ENCODE measurements at regions not wholly inside any gene's neighbourhood (a gene's known extent, or its start where the extent isn't known, plus 50 kb on each side); places are given as distances from the start of the nearest gene placed in this dataset.

GRCh38 chr3:64359735-64360134, 134.5 kb upstream of the PRICKLE2 start:
- no peaks in the 10 kb centered on the region for H3K36me3 ChIP-seq (ENCODE audit: control insufficient read depth, insufficient read depth, low read length)
- WGBS (ENCODE audit: insufficient coverage) = 75% methylated on average over 3 of the region's 4 CpGs

DNA sequence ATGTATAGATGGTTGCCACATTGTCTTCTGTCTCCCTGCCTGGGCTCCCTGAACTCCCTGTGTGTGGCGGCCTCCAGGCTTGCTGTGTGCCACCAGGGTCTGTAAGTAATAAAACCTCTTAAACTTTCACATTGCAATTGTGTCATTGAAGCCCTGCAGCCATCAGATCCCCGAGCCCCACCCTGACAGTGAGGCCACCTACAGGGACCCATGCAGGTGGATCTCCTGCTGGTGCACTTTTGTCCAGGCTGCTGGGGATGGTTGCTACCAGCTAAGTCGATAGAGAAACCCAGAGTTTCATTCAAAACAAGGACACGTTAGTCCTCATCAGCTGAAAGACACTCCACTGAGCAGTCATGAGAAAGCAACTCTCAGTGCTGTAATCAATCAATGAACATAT, 133.6 kb upstream of the PRICKLE2 start:
- Histone ChIP-seq H3K4me1 (ENCODE audit: control insufficient read depth, insufficient read depth, low read length) (peaks cover 11% of the 10 kb centered on the region), H3K27ac (ENCODE audit: low read length) (no peak overlapping the region), H3K27me3 (ENCODE audit: control insufficient read depth, insufficient read depth, low read length) (no peaks in the 10 kb centered on the region), H3K9me3 (replicated peaks; ENCODE audit: control insufficient read depth, low read depth, low read length) (no peaks in the 10 kb centered on the region), H3K4me3 (ENCODE audit: low read length) (no peak overlapping the region), H3K36me3 (ENCODE audit: control insufficient read depth, insufficient read depth, low read length) (no peaks in the 10 kb centered on the region)
- 66% methylated on average over 3 of the region's 4 CpGs for WGBS (ENCODE audit: insufficient coverage)
- DNase-seq = no peak

More at GRCh38 chr3:64359735-64360134, 134.5 kb upstream of the PRICKLE2 start:
- H3K9me3 ChIP-seq (replicated peaks; ENCODE audit: control insufficient read depth, low read depth, low read length) = no peaks in the 10 kb centered on the region
- H3K4me1 ChIP-seq (ENCODE audit: control insufficient read depth, insufficient read depth, low read length) = peaks cover 11% of the 10 kb centered on the region
- no peak for DNase-seq
- H3K4me3 ChIP-seq (ENCODE audit: low read length) = no peak overlapping the region
- no peaks in the 10 kb centered on the region for H3K27me3 ChIP-seq (ENCODE audit: control insufficient read depth, insufficient read depth, low read length)
- no peak overlapping the region for H3K27ac ChIP-seq (ENCODE audit: low read length)

GRCh38 chr3:64358176-64358575, 132.9 kb upstream of the PRICKLE2 start:
- Histone ChIP-seq H3K9me3 (replicated peaks; ENCODE audit: control insufficient read depth, low read depth, low read length) (no peaks in the 10 kb centered on the region), H3K4me1 (ENCODE audit: control insufficient read depth, insufficient read depth, low read length) (peaks cover 11% of the 10 kb centered on the region), H3K4me3 (ENCODE audit: low read length) (no peak overlapping the region), H3K27ac (ENCODE audit: low read length) (no peak overlapping the region), H3K27me3 (ENCODE audit: control insufficient read depth, insufficient read depth, low read length) (no peaks in the 10 kb centered on the region), H3K36me3 (ENCODE audit: control insufficient read depth, insufficient read depth, low read length) (no peaks in the 10 kb centered on the region)
- no CpG with 5 or more reads among the region's 4 CpGs for WGBS (ENCODE audit: insufficient coverage)
- no peak for DNase-seq

GRCh38 chr3:64357481-64357880, 132.2 kb upstream of the PRICKLE2 start:
- no peaks in the 10 kb centered on the region for H3K36me3 ChIP-seq (ENCODE audit: control insufficient read depth, insufficient read depth, low read length)
- H3K27me3 ChIP-seq (ENCODE audit: control insufficient read depth, insufficient read depth, low read length) = no peaks in the 10 kb centered on the region
- H3K4me1 ChIP-seq (ENCODE audit: control insufficient read depth, insufficient read depth, low read length) = peaks cover 10% of the 10 kb centered on the region
- no peaks in the 10 kb centered on the region for H3K9me3 ChIP-seq (replicated peaks; ENCODE audit: control insufficient read depth, low read depth, low read length)
- no peak for DNase-seq
- H3K4me3 ChIP-seq (ENCODE audit: low read length) = no peak overlapping the region
- H3K27ac ChIP-seq (ENCODE audit: low read length) = no peak overlapping the region

DNA sequence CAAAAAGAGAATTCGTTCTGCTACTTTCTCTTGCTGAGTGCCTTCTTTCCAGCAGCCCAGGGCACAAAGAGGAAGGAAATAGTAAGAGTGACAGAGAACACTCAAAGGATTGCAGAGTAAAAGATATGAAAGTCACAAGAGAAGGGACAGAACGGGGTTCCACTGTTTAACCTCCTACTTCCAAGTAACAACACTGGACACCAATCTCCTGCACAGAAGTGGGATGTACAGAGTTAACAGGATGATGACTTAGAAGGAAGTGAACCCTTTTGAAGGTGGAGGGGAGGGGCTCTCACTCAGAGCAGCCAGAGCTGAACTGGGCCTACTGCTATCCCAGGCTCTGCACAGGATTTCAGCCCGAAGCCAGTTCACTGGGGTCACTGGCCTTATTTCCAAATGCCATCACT, 130.1 kb upstream of the PRICKLE2 start:
- Histone ChIP-seq H3K4me3 (ENCODE audit: low read length) (no peak overlapping the region), H3K27ac (ENCODE audit: low read length) (peak overlapping the region; percentile 54)
- WGBS (ENCODE audit: insufficient coverage) = 53% methylated on average over 2 of the region's 3 CpGs

DNA sequence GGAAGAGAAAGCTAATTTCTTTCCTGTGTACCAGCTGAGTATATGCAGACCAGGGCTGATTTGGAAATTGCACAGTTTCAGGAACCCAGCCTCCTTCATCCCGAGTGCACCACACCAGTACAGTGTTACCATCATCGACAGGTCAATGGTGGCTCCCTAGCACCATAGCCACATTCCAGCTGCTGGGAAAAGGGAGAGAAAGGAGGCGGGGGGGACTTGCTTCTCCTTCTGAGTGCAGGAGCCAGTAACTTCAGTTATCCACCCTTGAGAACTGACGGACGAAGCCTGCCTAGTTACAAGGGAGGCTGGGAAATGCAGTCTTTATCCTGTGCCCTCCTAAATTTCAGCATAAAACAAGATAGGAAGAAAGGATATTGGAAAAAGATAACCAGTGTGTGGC, 129.7 kb upstream of the PRICKLE2 start:
- WGBS (ENCODE audit: insufficient coverage) = no CpG with 5 or more reads among the region's 5 CpGs
- peaks cover 17% of the 10 kb centered on the region for H3K4me1 ChIP-seq (ENCODE audit: control insufficient read depth, insufficient read depth, low read length)
- H3K9me3 ChIP-seq (replicated peaks; ENCODE audit: control insufficient read depth, low read depth, low read length) = no peaks in the 10 kb centered on the region
- no peaks in the 10 kb centered on the region for H3K27me3 ChIP-seq (ENCODE audit: control insufficient read depth, insufficient read depth, low read length)
- DNase-seq = no peak
- H3K4me3 ChIP-seq (ENCODE audit: low read length) = no peak overlapping the region
- no peaks in the 10 kb centered on the region for H3K36me3 ChIP-seq (ENCODE audit: control insufficient read depth, insufficient read depth, low read length)
- H3K27ac ChIP-seq (ENCODE audit: low read length) = peak overlapping the region; percentile 54

More for the DNA sequence above, 130.1 kb upstream of the PRICKLE2 start:
- Histone ChIP-seq H3K36me3 (ENCODE audit: control insufficient read depth, insufficient read depth, low read length) (no peaks in the 10 kb centered on the region), H3K4me1 (ENCODE audit: control insufficient read depth, insufficient read depth, low read length) (peaks cover 15% of the 10 kb centered on the region), H3K9me3 (replicated peaks; ENCODE audit: control insufficient read depth, low read depth, low read length) (no peaks in the 10 kb centered on the region), H3K27me3 (ENCODE audit: control insufficient read depth, insufficient read depth, low read length) (no peaks in the 10 kb centered on the region)
- DNase-seq = peak; percentile 57

- WGBS (ENCODE audit: insufficient coverage) = 100% methylated on average over 2 of the region's 5 CpGs
- no peak for DNase-seq
- H3K4me3 ChIP-seq (ENCODE audit: low read length) = no peak overlapping the region
- H3K27me3 ChIP-seq (ENCODE audit: control insufficient read depth, insufficient read depth, low read length) = no peaks in the 10 kb centered on the region
- no peak overlapping the region for H3K27ac ChIP-seq (ENCODE audit: low read length)
- H3K4me1 ChIP-seq (ENCODE audit: control insufficient read depth, insufficient read depth, low read length) = peaks cover 17% of the 10 kb centered on the region
- no peaks in the 10 kb centered on the region for H3K36me3 ChIP-seq (ENCODE audit: control insufficient read depth, insufficient read depth, low read length)
- H3K9me3 ChIP-seq (replicated peaks; ENCODE audit: control insufficient read depth, low read depth, low read length) = no peaks in the 10 kb centered on the region
These were observed 129.0 kb upstream of the PRICKLE2 start for GRCh38 chr3:64354221-64354620.

GRCh38 chr3:64353226-64353625, 128.0 kb upstream of the PRICKLE2 start:
- no peak overlapping the region for H3K4me3 ChIP-seq (ENCODE audit: low read length)
- H3K27ac ChIP-seq (ENCODE audit: low read length) = peak overlapping the region; percentile 74
- H3K9me3 ChIP-seq (replicated peaks; ENCODE audit: control insufficient read depth, low read depth, low read length) = no peaks in the 10 kb centered on the region
- H3K27me3 ChIP-seq (ENCODE audit: control insufficient read depth, insufficient read depth, low read length) = no peaks in the 10 kb centered on the region
- no CpG with 5 or more reads among the region's 6 CpGs for WGBS (ENCODE audit: insufficient coverage)
- H3K36me3 ChIP-seq (ENCODE audit: control insufficient read depth, insufficient read depth, low read length) = no peaks in the 10 kb centered on the region
- H3K4me1 ChIP-seq (ENCODE audit: control insufficient read depth, insufficient read depth, low read length) = peaks cover 14% of the 10 kb centered on the region
- peak; percentile 83 for DNase-seq

GRCh38 chr3:64352639-64352992, 127.3 kb upstream of the PRICKLE2 start:
- Histone ChIP-seq H3K27ac (ENCODE audit: low read length) (peak overlapping the region; percentile 74), H3K4me1 (ENCODE audit: control insufficient read depth, insufficient read depth, low read length) (peaks cover 14% of the 10 kb centered on the region)

DNA sequence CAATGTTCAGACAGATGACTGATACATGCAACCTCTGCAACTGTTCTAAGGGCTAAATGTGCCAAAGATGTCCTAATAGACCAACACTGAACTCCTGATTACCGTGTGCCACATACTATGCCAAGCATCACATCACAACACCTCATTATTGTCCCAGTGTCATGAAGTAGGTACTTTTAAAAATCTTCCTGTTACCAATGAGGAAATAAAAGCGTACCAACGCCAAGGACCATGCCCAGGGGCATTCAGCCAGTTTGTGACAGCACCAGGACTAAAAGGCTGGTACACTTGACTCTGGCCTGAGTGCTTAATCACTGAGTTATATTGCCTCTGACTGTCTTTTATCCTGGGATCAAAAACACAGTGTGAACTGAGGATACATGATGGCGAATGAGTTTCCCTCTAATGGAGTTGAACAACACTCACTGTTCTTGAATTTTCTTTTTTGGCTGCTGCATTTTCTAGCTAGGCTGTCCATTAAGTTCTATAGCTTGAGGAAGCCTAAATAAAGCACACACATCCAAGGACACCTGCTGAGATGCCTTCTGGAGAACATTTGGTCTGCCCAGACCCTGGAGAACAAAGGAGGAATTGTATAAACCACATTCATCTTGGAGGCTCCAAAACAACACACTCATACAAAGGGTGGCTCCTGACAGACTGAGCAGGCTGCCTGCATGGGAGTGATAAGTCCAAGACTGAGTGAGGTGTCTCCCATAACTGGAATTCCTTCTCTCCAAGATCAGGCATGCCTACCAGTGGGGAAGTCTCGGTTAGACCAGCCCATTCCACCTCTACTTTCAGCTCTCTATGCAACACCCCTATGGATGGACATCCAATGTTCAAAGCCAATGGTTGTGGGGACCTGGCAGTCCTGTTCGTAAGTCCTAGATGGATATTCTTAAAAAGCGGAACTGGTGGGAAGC, 126.7 kb upstream of the PRICKLE2 start:
- H3K4me3 ChIP-seq (ENCODE audit: low read length) = no peak overlapping the region
- peaks cover 14% of the 10 kb centered on the region for H3K4me1 ChIP-seq (ENCODE audit: control insufficient read depth, insufficient read depth, low read length)
- peak; percentile 36 for DNase-seq
- peak overlapping the region; percentile 74 for H3K27ac ChIP-seq (ENCODE audit: low read length)
- no peaks in the 10 kb centered on the region for H3K27me3 ChIP-seq (ENCODE audit: control insufficient read depth, insufficient read depth, low read length)
- no peaks in the 10 kb centered on the region for H3K36me3 ChIP-seq (ENCODE audit: control insufficient read depth, insufficient read depth, low read length)
- WGBS (ENCODE audit: insufficient coverage) = 84% methylated on average over 6 of the region's 7 CpGs
- H3K9me3 ChIP-seq (replicated peaks; ENCODE audit: control insufficient read depth, low read depth, low read length) = no peaks in the 10 kb centered on the region

More at GRCh38 chr3:64352639-64352992, 127.3 kb upstream of the PRICKLE2 start:
- WGBS (ENCODE audit: insufficient coverage) = no CpG with 5 or more reads among the region's 1 CpG
- Histone ChIP-seq H3K4me3 (ENCODE audit: low read length) (no peak overlapping the region), H3K36me3 (ENCODE audit: control insufficient read depth, insufficient read depth, low read length) (no peaks in the 10 kb centered on the region), H3K9me3 (replicated peaks; ENCODE audit: control insufficient read depth, low read depth, low read length) (no peaks in the 10 kb centered on the region), H3K27me3 (ENCODE audit: control insufficient read depth, insufficient read depth, low read length) (no peaks in the 10 kb centered on the region)
- peak; percentile 26 for DNase-seq
